ENCODE measurements at regions not wholly inside any gene's neighbourhood (a gene's known extent, or its start where the extent isn't known, plus 50 kb on each side); places are given as distances from the start of the nearest gene placed in this dataset.

GRCh38 chr6:126540161-126540560 lies 200.2 kb downstream of the CENPW start:
- TF ChIP-seq CTCF (conservative IDR thresholded peaks at IDR 0.05; ENCODE audit: low read depth, low read length): no peak
- no peak for TF ChIP-seq EZH2 (IDR thresholded peaks at IDR 0.05; ENCODE audit: low read length, unreplicated experiment)
